NT2/D1 (cell line): ENCODE measurements at regions not wholly inside any gene's neighbourhood (a gene's known extent, or its start where the extent isn't known, plus 50 kb on each side); places are given as distances from the start of the nearest gene placed in this dataset.

Experiments used
- SUZ12 ChIP-seq: IDR thresholded peaks from 2 replicates; pipeline ENCODE4 v1.6.1; 2011; ENCODE audit not compliant: insufficient read length, insufficient read depth; ENCODE audit errors: extremely low read depth
- YY1 ChIP-seq: IDR thresholded peaks from 2 replicates; pipeline ENCODE4 v1.6.1; 2011; ENCODE audit not compliant: insufficient read length, insufficient read depth
- ZNF274 ChIP-seq: IDR thresholded peaks from 2 replicates; pipeline ENCODE4 v1.6.1; 2011; ENCODE audit warnings: mild to moderate bottlenecking, low read depth, low read length

- TF ChIP-seq YY1 (no peak), SUZ12 (no peak), ZNF274 (no peak)
These were observed 334.3 kb downstream of the CYP26B1 start for GRCh38 chr2:71813315-71813714.
